ENCODE measurements at regions not wholly inside any gene's neighbourhood (a gene's known extent, or its start where the extent isn't known, plus 50 kb on each side); places are given as distances from the start of the nearest gene placed in this dataset.

DNA sequence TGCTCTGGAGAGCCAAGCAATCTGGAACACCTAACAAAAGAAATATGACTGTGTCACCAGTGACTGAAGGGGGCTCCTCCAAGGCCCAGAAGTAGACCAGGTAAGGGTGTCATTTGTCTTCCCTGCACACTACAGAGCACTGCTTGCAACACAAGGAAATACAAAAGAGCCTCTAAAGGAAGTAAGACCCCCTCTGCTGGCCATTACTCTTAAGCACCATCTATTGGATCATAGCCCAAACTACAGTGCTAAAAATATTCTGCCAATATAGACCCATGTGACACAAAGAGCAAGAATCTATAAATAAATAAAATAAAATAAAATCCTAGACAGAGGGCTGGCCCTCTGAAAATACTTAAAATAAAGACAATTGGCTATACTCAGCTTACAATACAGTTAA, 528.7 kb downstream of the TMA16 start:
- H3K4me3 Mint-ChIP-seq (ENCODE audit: low read depth): no peak overlapping the region
- H3K4me1 Mint-ChIP-seq (ENCODE audit: low read depth): no peaks in the 10 kb centered on the region
- H3K27me3 Mint-ChIP-seq: no peaks in the 10 kb centered on the region
- no peaks in the 10 kb centered on the region for H3K36me3 Mint-ChIP-seq (ENCODE audit: insufficient read depth)
- no peak for DNase-seq (ENCODE audit: low spot score, unreplicated experiment)
- peaks cover 21% of the 10 kb centered on the region for H3K9me3 Mint-ChIP-seq (ENCODE audit: low read depth)
- H3K27ac Mint-ChIP-seq: no peak overlapping the region
- TF ChIP-seq, protein P1, sequence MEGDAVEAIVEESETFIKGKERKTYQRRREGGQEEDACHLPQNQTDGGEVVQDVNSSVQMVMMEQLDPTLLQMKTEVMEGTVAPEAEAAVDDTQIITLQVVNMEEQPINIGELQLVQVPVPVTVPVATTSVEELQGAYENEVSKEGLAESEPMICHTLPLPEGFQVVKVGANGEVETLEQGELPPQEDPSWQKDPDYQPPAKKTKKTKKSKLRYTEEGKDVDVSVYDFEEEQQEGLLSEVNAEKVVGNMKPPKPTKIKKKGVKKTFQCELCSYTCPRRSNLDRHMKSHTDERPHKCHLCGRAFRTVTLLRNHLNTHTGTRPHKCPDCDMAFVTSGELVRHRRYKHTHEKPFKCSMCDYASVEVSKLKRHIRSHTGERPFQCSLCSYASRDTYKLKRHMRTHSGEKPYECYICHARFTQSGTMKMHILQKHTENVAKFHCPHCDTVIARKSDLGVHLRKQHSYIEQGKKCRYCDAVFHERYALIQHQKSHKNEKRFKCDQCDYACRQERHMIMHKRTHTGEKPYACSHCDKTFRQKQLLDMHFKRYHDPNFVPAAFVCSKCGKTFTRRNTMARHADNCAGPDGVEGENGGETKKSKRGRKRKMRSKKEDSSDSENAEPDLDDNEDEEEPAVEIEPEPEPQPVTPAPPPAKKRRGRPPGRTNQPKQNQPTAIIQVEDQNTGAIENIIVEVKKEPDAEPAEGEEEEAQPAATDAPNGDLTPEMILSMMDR (IDR thresholded peaks at IDR 0.05; ENCODE audit: unreplicated experiment): peak; percentile 7

DNA sequence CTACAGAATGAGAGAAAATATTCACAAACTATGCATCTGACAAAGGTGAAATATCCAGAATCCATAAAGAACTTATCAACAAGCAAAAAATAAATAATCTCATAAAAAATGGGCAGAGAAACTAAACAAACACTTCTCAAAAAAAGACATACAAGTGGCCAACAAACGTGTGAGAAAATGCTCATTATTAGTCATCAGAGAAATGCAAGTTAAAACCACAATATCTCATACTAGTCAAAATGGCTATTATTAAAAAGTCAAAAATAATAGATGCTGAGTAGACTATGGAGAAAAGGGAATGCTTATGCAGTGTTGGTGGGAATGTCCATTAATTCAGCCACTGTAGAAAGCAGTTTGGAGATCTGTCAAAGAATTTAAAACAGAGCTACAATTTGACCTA, 533.3 kb downstream of the TMA16 start:
- no peak overlapping the region for H3K4me3 Mint-ChIP-seq (ENCODE audit: low read depth)
- no peaks in the 10 kb centered on the region for H3K27me3 Mint-ChIP-seq
- H3K27ac Mint-ChIP-seq: no peak overlapping the region
- H3K4me1 Mint-ChIP-seq (ENCODE audit: low read depth): no peaks in the 10 kb centered on the region
- peaks cover 28% of the 10 kb centered on the region for H3K9me3 Mint-ChIP-seq (ENCODE audit: low read depth)
- H3K36me3 Mint-ChIP-seq (ENCODE audit: insufficient read depth): no peaks in the 10 kb centered on the region
- DNase-seq (ENCODE audit: low spot score, unreplicated experiment): no peak
- TF ChIP-seq, protein P1 (IDR thresholded peaks at IDR 0.05; ENCODE audit: unreplicated experiment): no peak

DNA sequence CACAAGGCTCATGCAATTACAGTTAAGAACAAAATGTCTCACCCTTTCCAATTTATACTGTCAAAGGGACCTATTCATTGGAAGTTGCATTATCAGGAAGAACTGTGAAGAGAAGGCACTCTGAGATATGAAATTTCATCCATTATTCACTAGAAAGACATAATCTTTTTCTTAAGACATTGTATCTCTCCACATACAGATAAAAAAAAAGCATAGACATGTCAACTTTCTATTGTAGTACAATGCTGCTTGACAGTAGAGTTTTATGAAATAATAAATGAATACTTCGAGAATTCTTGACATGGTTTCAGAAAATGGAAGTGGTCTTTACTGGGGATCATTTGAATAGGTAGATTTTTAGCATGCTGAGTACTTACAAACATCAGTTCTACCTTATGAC, 545.0 kb downstream of the TMA16 start:
- H3K27me3 Mint-ChIP-seq: no peaks in the 10 kb centered on the region
- DNase-seq (ENCODE audit: low spot score, unreplicated experiment): no peak
- TF ChIP-seq, protein P1 (IDR thresholded peaks at IDR 0.05; ENCODE audit: unreplicated experiment): no peak
- H3K36me3 Mint-ChIP-seq (ENCODE audit: insufficient read depth): peaks cover 1% of the 10 kb centered on the region
- H3K27ac Mint-ChIP-seq: no peak overlapping the region
- H3K4me3 Mint-ChIP-seq (ENCODE audit: low read depth): no peak overlapping the region
- H3K9me3 Mint-ChIP-seq (ENCODE audit: low read depth): peaks cover 17% of the 10 kb centered on the region
- H3K4me1 Mint-ChIP-seq (ENCODE audit: low read depth): no peaks in the 10 kb centered on the region

DNA sequence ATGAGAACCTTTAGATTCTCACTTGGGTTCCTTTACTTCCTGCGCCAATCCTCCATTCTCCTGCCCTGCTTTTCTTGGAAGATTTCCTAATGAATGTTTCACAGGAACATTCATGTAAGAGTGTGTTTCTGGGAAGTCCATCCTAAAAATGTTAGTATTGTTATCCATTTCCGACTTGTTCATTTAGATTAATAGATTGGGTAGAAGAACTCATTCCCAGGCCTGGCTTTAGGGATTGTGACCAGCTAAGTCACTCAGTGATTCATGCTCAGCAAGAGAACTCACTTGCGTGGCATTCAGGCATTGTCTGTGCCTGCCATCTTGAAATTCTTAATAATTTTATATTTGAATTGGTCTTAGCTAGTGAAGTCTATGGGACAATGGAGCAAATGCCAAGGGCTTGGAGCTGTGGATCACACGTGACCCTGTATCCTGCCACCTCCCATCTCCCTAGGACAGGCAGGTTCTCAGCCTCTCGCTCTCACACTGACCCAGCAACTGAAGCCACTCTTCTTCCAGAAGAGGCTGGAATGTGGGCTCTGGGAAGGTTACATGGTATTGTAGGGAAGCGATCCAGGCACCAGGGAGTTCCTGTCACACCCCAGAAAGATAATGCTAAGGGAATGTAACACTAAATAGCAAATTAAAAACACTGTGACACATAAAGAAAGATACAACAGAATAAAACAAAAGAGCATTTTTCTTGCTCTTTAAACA, 562.1 kb downstream of the TMA16 start:
- Mint-ChIP-seq H3K9me3 (ENCODE audit: low read depth) (no peaks in the 10 kb centered on the region), H3K27me3 (no peaks in the 10 kb centered on the region), H3K36me3 (ENCODE audit: insufficient read depth) (no peaks in the 10 kb centered on the region), H3K4me3 (ENCODE audit: low read depth) (no peak overlapping the region), H3K4me1 (ENCODE audit: low read depth) (no peaks in the 10 kb centered on the region), H3K27ac (no peak overlapping the region)
- TF ChIP-seq, protein P1 (IDR thresholded peaks at IDR 0.05; ENCODE audit: unreplicated experiment): no peak
- DNase-seq (ENCODE audit: low spot score, unreplicated experiment): no peak

DNA sequence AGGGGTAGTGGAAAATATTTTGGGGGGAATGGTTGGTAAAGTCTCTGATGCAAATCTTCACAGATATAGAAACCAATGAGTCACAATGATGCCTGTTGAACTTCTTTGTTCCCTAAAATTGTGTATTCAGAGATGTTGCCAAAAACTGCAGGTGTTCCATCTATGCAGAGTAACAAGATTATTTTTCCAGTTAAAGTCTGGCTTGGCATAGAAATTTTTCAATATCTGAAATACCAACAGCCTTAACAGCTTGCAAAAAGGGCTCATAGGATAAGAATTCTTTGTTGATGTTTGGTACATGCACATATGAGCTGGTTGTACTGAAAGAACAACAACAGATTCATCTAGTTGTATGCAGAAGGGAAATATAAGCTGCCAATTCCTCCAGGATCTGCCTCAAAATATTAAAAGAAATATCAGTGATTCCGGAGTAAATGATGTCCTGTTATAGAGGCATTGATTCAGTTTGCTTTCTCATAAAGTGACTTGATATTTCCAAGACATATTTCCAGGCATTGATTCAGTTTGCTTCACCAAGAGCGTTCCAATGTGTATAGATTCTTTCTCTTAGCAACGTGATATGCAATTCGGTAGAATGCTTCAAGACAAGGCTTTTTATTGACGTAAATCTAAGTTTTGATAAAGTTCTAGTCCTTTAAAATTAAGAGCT, 564.4 kb downstream of the TMA16 start:
- Mint-ChIP-seq H3K4me1 (ENCODE audit: low read depth) (no peaks in the 10 kb centered on the region), H3K27ac (no peak overlapping the region), H3K9me3 (ENCODE audit: low read depth) (peaks cover 2% of the 10 kb centered on the region)

More for the DNA sequence above, 564.4 kb downstream of the TMA16 start:
- Mint-ChIP-seq H3K36me3 (ENCODE audit: insufficient read depth) (no peaks in the 10 kb centered on the region), H3K4me3 (ENCODE audit: low read depth) (no peak overlapping the region), H3K27me3 (no peaks in the 10 kb centered on the region)
- TF ChIP-seq, protein P1 (IDR thresholded peaks at IDR 0.05; ENCODE audit: unreplicated experiment): no peak
- DNase-seq (ENCODE audit: low spot score, unreplicated experiment): no peak
